ENCODE measurements at regions not wholly inside any gene's neighbourhood (a gene's known extent, or its start where the extent isn't known, plus 50 kb on each side); places are given as distances from the start of the nearest gene placed in this dataset.
A peak's percentile ranks its signal among the peaks of the same experiment; 100 is the strongest.

DNA sequence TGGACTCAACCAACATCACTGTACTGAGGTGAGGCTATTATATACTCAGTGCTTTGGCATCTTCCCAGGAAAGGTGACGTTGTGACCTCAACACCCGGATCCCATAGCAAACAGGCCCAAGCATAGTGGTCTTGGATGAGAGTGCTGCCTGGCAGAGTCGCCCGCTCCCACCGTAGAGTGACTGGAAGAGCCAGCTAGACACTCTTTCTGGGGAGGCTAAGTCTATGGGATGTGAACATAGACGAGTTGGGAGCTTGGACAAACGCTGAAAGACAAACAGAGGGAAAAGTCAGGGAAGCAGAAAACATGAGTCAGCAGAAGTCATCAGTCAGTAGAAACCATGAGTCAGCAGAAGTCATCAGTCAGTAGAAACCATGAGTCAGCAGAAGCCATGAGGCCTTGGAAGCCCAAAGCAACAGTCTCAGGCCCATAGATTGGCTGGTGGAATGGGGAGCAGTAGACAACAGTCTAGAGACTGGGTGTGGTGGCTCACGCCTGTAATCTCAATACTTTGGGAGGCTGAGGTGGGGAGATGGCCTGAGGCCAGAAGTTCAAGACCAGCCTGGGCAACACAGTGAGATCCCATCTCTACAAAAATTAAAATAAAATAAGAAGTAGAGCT, 66.4 kb upstream of the MAP1LC3B2 start:
- Histone ChIP-seq H3K4me3 (replicated peaks in 1 of 3; ENCODE audit: insufficient read depth in 1 of 3, low read depth in 1 of 3, low read length in 3 of 3) (no peak overlapping the region), H4K20me1 (replicated peaks; ENCODE audit: control insufficient read depth, extremely low read depth, insufficient read depth, low read length) (no peaks in the 10 kb centered on the region), H3K36me3 (ENCODE audit: control insufficient read depth in 2 of 2, extremely low read depth in 1 of 2, insufficient read depth in 2 of 2, low read length in 2 of 2) (no peaks in the 10 kb centered on the region), H3K4me1 (ENCODE audit: control insufficient read depth, extremely low read depth, insufficient read depth, low read length) (no peaks in the 10 kb centered on the region), H3K9me1 (replicated peaks; ENCODE audit: control insufficient read depth, extremely low read depth, insufficient read depth, low read length) (no peaks in the 10 kb centered on the region), H3K27ac (ENCODE audit: insufficient read depth, low read depth, low read length) (no peak overlapping the region), H3K27me3 (ENCODE audit: control insufficient read depth in 2 of 2, insufficient read depth in 2 of 2, low read length in 2 of 2) (no peaks in the 10 kb centered on the region), H3K79me2 (ENCODE audit: control insufficient read depth, insufficient read depth, low read length) (no peaks in the 10 kb centered on the region), H2AFZ (ENCODE audit: low read depth, low read length) (no peak overlapping the region), H3K9ac (replicated peaks; ENCODE audit: extremely low read depth, insufficient read depth, low read length) (no peak overlapping the region), H3K9me3 (replicated peaks; ENCODE audit: control insufficient read depth, insufficient read depth, low read length) (no peaks in the 10 kb centered on the region), H3K4me2 (ENCODE audit: insufficient read depth, low read length) (no peak overlapping the region)
- intact Hi-C loops (cut with micrococcal nuclease) (no loop called here), dilution Hi-C loops (cut with MboI; ENCODE audit: extremely low pct_ligation_motif_present, low sequenced_read_pairs) (no loop called here)
- CTCF ChIA-PET, result no interaction called here
- FAIRE-seq (no peak), DNase-seq (ENCODE audit: low read depth, low spot score) (no peak)
- no peak for TF ChIP-seq FOS (IDR thresholded peaks at IDR 0.05; ENCODE audit: borderline replicate concordance, insufficient read depth, low read length)
- peak; percentile 8 for TF ChIP-seq JUN (IDR thresholded peaks at IDR 0.05; ENCODE audit: borderline replicate concordance, insufficient read depth, insufficient read length, low read depth)
- POLR2A ChIA-PET, result no interaction called here
- no TSS peak for BruUV-seq (replicated peaks)

DNA sequence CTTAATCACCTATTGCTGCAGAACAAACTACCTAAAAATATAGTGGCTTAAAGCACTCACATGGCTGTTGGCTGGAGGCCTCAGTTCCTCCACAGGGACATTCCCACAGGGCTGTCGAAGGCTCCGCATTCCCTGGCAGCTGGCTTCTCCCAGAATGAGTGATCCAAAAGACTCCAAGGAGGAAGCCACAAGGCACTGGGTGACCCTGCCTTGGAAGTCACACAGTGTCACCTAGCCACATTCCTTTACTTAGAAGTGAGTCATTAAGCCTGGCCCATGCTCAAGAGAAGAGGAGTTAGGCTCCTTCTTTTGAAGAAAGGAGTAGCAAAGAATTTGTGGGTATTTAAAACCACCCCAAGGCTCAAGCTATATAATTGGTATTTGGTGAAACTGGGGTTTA, 63.9 kb upstream of the MAP1LC3B2 start:
- FAIRE-seq, result no peak

More for the DNA sequence above, 63.9 kb upstream of the MAP1LC3B2 start:
- no TSS peak for BruUV-seq (replicated peaks)
- Histone ChIP-seq H2AFZ (ENCODE audit: low read depth, low read length) (no peak overlapping the region), H3K36me3 (ENCODE audit: control insufficient read depth in 2 of 2, extremely low read depth in 1 of 2, insufficient read depth in 2 of 2, low read length in 2 of 2) (no peaks in the 10 kb centered on the region), H3K4me1 (ENCODE audit: control insufficient read depth, extremely low read depth, insufficient read depth, low read length) (no peaks in the 10 kb centered on the region), H3K4me2 (ENCODE audit: insufficient read depth, low read length) (no peak overlapping the region), H3K79me2 (ENCODE audit: control insufficient read depth, insufficient read depth, low read length) (no peaks in the 10 kb centered on the region), H3K9me3 (replicated peaks; ENCODE audit: control insufficient read depth, insufficient read depth, low read length) (no peaks in the 10 kb centered on the region), H3K27ac (ENCODE audit: insufficient read depth, low read depth, low read length) (no peak overlapping the region), H3K27me3 (ENCODE audit: control insufficient read depth in 2 of 2, insufficient read depth in 2 of 2, low read length in 2 of 2) (no peaks in the 10 kb centered on the region), H4K20me1 (replicated peaks; ENCODE audit: control insufficient read depth, extremely low read depth, insufficient read depth, low read length) (no peaks in the 10 kb centered on the region), H3K9me1 (replicated peaks; ENCODE audit: control insufficient read depth, extremely low read depth, insufficient read depth, low read length) (no peaks in the 10 kb centered on the region), H3K4me3 (replicated peaks in 1 of 3; ENCODE audit: insufficient read depth in 1 of 3, low read depth in 1 of 3, low read length in 3 of 3) (no peak overlapping the region), H3K9ac (replicated peaks; ENCODE audit: extremely low read depth, insufficient read depth, low read length) (no peak overlapping the region)
- ChIA-PET POLR2A (no interaction called here), CTCF (interaction anchor here (0.8 kb wide), 1 partner anchor 11 kb away, joined by 3 read pairs; no protein-coding TSS in a partner anchor)
- TF ChIP-seq, protein P1, sequence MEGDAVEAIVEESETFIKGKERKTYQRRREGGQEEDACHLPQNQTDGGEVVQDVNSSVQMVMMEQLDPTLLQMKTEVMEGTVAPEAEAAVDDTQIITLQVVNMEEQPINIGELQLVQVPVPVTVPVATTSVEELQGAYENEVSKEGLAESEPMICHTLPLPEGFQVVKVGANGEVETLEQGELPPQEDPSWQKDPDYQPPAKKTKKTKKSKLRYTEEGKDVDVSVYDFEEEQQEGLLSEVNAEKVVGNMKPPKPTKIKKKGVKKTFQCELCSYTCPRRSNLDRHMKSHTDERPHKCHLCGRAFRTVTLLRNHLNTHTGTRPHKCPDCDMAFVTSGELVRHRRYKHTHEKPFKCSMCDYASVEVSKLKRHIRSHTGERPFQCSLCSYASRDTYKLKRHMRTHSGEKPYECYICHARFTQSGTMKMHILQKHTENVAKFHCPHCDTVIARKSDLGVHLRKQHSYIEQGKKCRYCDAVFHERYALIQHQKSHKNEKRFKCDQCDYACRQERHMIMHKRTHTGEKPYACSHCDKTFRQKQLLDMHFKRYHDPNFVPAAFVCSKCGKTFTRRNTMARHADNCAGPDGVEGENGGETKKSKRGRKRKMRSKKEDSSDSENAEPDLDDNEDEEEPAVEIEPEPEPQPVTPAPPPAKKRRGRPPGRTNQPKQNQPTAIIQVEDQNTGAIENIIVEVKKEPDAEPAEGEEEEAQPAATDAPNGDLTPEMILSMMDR (IDR thresholded peaks at IDR 0.05; ENCODE audit: extremely low read depth in 1 of 2, insufficient read depth in 1 of 2, low read depth in 1 of 2, low read length in 2 of 2), result no peak
- no peak for TF ChIP-seq GATA2 (IDR thresholded peaks at IDR 0.05; ENCODE audit: insufficient read depth, insufficient read length, low read depth, low read length)
- TF ChIP-seq FOS (IDR thresholded peaks at IDR 0.05; ENCODE audit: borderline replicate concordance, insufficient read depth, low read length), result no peak
- no peak for TF ChIP-seq EZH2 (IDR thresholded peaks at IDR 0.05; ENCODE audit: borderline replicate concordance, low read depth, low read length, severe bottlenecking)
- no peak for TF ChIP-seq POLR2A (IDR thresholded peaks at IDR 0.05; ENCODE audit: low read depth, low read length)
- TF ChIP-seq JUN (IDR thresholded peaks at IDR 0.05; ENCODE audit: borderline replicate concordance, insufficient read depth, insufficient read length, low read depth), result no peak
- TF ChIP-seq, protein P2, sequence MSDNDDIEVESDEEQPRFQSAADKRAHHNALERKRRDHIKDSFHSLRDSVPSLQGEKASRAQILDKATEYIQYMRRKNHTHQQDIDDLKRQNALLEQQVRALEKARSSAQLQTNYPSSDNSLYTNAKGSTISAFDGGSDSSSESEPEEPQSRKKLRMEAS (IDR thresholded peaks at IDR 0.05; ENCODE audit: insufficient read depth, insufficient read length), result no peak
- dilution Hi-C loops (cut with MboI; ENCODE audit: extremely low pct_ligation_motif_present, low sequenced_read_pairs), result no loop called here
- intact Hi-C loops (cut with micrococcal nuclease), result no loop called here
- DNase-seq (ENCODE audit: low read depth, low spot score), result no peak
